Ectodermal cell (in vitro differentiated cells): ENCODE measurements at regions not wholly inside any gene's neighbourhood (a gene's known extent, or its start where the extent isn't known, plus 50 kb on each side); places are given as distances from the start of the nearest gene placed in this dataset.
"Not testable (repeated sequence)": the region's sequence is repeated elsewhere in the genome, so short reads cannot be mapped to it uniquely, and the experiment has no call there.

Source experiments
- H3K27ac ChIP-seq: 2 replicates; pipeline ENCODE4 v1.7.0; 2013; ENCODE audit warnings: mild to moderate bottlenecking, low read depth, low read length; ENCODE audit not compliant: insufficient read depth, poor library complexity, severe bottlenecking
- H3K27me3 ChIP-seq: 2 replicates; pipeline ENCODE4 v1.7.0; 2013; ENCODE audit warnings: mild to moderate bottlenecking, low read length; ENCODE audit not compliant: insufficient read depth, control insufficient read depth, poor library complexity, severe bottlenecking
- H3K36me3 ChIP-seq: one replicate; pipeline ENCODE4 v1.7.0; 2013; ENCODE audit warnings: low read length; ENCODE audit not compliant: control insufficient read depth, insufficient read depth
- H3K4me1 ChIP-seq: one replicate; pipeline ENCODE4 v1.7.0; 2013; ENCODE audit warnings: low read length; ENCODE audit not compliant: control insufficient read depth, insufficient read depth
- H3K4me3 ChIP-seq: 2 replicates; pipeline ENCODE4 v1.7.0; 2013; ENCODE audit warnings: low read depth, low read length, control low read depth; ENCODE audit not compliant: insufficient read depth
- H3K9me3 ChIP-seq: 2 replicates; pipeline ENCODE4 v1.7.0; 2013; ENCODE audit warnings: mild to moderate bottlenecking, low read length, moderate library complexity; ENCODE audit not compliant: control insufficient read depth
- WGBS, 2 experiments: methylation state at CpG; one replicate each; pipeline ENCODE4 v1.1.7; 2013; ENCODE audit warnings: missing lambda C conversion rate in 2 of 2; 5-methylcytosine and 5-hydroxymethylcytosine counted together

GRCh38 chr9:763692-764091 lies 77.8 kb upstream of the DMRT1 start:
- Histone ChIP-seq H3K4me1 (no peaks in the 10 kb centered on the region), H3K4me3 (no peak overlapping the region), H3K36me3 (no peaks in the 10 kb centered on the region), H3K27ac (no peak overlapping the region), H3K27me3 (no peaks in the 10 kb centered on the region), H3K9me3 (no peaks in the 10 kb centered on the region)
- 90 to 93% methylated on average over 5 to 6 of the region's 6 CpGs for WGBS, 2 experiments

GRCh38 chr9:764105-764524 lies 77.4 kb upstream of the DMRT1 start:
- H3K27ac ChIP-seq: no peak overlapping the region
- 54 to 58% methylated on average over 11 to 12 of the region's 12 CpGs for WGBS, 2 experiments
- H3K36me3 ChIP-seq: no peaks in the 10 kb centered on the region
- H3K4me1 ChIP-seq: no peaks in the 10 kb centered on the region
- no peaks in the 10 kb centered on the region for H3K9me3 ChIP-seq
- no peaks in the 10 kb centered on the region for H3K27me3 ChIP-seq
- H3K4me3 ChIP-seq: no peak overlapping the region

- H3K27me3 ChIP-seq: no peaks in the 10 kb centered on the region
- WGBS, 2 experiments: 90 to 98% methylated on average over 2 of the region's 2 CpGs
Measured at GRCh38 chr9:764986-765385, 76.5 kb upstream of the DMRT1 start.

GRCh38 chr9:767061-767561 lies 74.4 kb upstream of the DMRT1 start:
- not testable (repeated sequence) for H3K27me3 ChIP-seq, H3K9me3 ChIP-seq, H3K4me3 ChIP-seq, H3K27ac ChIP-seq, H3K36me3 ChIP-seq, H3K4me1 ChIP-seq
- 93 to 96% methylated on average over 9 of the region's 9 CpGs for WGBS, 2 experiments

More at GRCh38 chr9:764986-765385, 76.5 kb upstream of the DMRT1 start:
- Histone ChIP-seq H3K27ac (no peak overlapping the region), H3K4me1 (no peaks in the 10 kb centered on the region), H3K36me3 (no peaks in the 10 kb centered on the region), H3K9me3 (no peaks in the 10 kb centered on the region), H3K4me3 (no peak overlapping the region)

DNA sequence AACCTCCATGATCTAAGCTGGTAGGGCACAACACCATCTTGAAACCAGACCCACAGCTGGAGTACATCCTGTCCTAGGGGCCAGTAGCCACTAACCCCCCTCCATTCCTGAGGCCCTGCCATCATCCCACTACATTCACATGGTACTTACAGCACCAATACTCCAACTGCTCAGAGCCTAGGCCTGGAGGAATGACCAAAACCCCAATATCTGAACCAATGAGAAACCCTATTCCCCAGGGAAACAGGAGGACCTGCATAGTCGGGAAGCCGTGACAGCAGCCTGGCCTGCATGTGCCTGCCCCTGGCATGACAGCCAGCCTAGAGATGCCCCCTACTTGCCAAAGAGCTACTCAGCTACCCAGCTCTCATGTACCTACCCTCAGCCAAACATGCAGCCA lies 65.4 kb upstream of the DMRT1 start:
- Histone ChIP-seq H3K27ac (no peak overlapping the region), H3K4me3 (no peak overlapping the region), H3K36me3 (no peaks in the 10 kb centered on the region), H3K4me1 (no peaks in the 10 kb centered on the region), H3K27me3 (no peaks in the 10 kb centered on the region), H3K9me3 (no peaks in the 10 kb centered on the region)
- WGBS, 2 experiments: 44 to 46% methylated on average over 2 of the region's 2 CpGs

GRCh38 chr9:777978-778377 lies 63.5 kb upstream of the DMRT1 start:
- Histone ChIP-seq H3K9me3 (no peaks in the 10 kb centered on the region), H3K36me3 (no peaks in the 10 kb centered on the region), H3K4me3 (no peak overlapping the region), H3K4me1 (no peaks in the 10 kb centered on the region), H3K27me3 (no peaks in the 10 kb centered on the region), H3K27ac (no peak overlapping the region)

DNA sequence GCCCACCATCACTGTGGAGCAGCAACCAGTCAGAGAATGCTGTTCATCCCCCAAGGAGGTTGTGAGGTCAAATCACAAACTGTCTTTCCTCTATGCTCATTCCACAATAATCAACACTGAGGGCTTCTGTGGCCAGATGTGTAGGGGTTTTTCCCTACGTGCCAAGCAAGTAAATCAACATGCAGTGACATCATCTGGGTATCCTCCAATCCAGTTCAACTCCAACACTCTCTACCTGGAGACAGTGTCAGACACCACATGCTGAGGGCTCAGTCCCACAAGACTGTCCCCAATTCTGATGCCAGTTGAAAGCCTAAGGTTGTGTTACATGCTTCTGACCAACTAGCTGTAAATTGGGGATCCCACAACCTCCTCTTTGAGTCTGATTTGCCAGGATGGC lies 57.3 kb upstream of the DMRT1 start:
- no peaks in the 10 kb centered on the region for H3K9me3 ChIP-seq
- 45 to 83% methylated on average over 1 of the region's 1 CpG for WGBS, 2 experiments
- no peaks in the 10 kb centered on the region for H3K27me3 ChIP-seq
- H3K4me1 ChIP-seq: no peaks in the 10 kb centered on the region
- no peak overlapping the region for H3K4me3 ChIP-seq
- no peaks in the 10 kb centered on the region for H3K36me3 ChIP-seq
- no peak overlapping the region for H3K27ac ChIP-seq

DNA sequence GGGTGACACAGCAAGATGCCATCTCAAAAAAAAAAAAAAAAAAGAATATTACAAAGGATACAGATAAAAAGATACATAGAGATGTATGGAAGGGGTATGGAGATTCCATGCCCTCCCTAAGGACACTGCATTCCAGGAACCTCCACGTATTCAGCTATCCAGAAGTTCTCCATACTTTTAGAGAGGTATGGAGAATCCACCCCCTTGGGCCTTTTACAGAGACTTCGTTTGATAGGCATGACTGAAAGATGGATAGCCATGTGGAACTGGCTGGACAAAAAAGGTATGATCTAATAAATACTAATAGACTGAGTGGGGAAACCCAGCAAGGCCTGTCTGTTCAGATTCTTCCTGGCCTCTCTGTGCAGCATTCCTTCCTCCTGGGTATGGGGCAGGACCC lies 56.6 kb upstream of the DMRT1 start:
- no peaks in the 10 kb centered on the region for H3K9me3 ChIP-seq
- H3K4me1 ChIP-seq: no peaks in the 10 kb centered on the region
- H3K27me3 ChIP-seq: no peaks in the 10 kb centered on the region
- H3K27ac ChIP-seq: no peak overlapping the region
- WGBS, 2 experiments: 86 to 92% methylated on average over 2 of the region's 2 CpGs
- H3K36me3 ChIP-seq: no peaks in the 10 kb centered on the region
- H3K4me3 ChIP-seq: no peak overlapping the region

DNA sequence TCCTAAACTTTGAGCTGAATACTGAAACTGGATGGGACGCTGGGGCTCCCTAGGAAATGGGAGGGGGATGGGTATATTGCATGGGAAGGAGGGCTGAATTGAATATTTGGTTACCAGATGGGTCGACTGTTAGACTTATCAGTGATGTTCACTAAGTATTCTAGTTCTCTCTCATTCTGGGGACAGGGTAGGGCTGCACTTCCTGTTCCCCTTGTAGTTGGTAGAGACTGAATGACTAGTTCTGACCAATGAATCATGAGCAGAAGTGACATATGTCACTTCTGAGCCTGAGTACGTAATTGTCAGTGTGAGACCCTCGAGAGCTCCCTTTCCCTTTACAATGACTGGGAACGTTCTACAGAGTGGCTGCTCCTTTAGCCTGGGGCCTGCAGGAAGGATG lies 55.5 kb upstream of the DMRT1 start:
- no peaks in the 10 kb centered on the region for H3K27me3 ChIP-seq
- WGBS, 2 experiments: 71 to 73% methylated on average over 5 of the region's 5 CpGs
- H3K9me3 ChIP-seq: no peaks in the 10 kb centered on the region
- H3K4me3 ChIP-seq: no peak overlapping the region
- H3K4me1 ChIP-seq: no peaks in the 10 kb centered on the region
- H3K36me3 ChIP-seq: no peaks in the 10 kb centered on the region
- H3K27ac ChIP-seq: no peak overlapping the region

- Histone ChIP-seq H3K36me3 (no peaks in the 10 kb centered on the region), H3K27me3 (no peaks in the 10 kb centered on the region), H3K4me3 (no peak overlapping the region), H3K9me3 (no peaks in the 10 kb centered on the region), H3K27ac (no peak overlapping the region), H3K4me1 (no peaks in the 10 kb centered on the region)
- 75 to 76% methylated on average over 6 of the region's 6 CpGs for WGBS, 2 experiments
Measured at GRCh38 chr9:786405-786804, 55.1 kb upstream of the DMRT1 start.

- H3K27ac ChIP-seq: no peak overlapping the region
- H3K36me3 ChIP-seq: no peaks in the 10 kb centered on the region
- WGBS, 2 experiments: 94% methylated on average over 6 of the region's 6 CpGs
- no peaks in the 10 kb centered on the region for H3K9me3 ChIP-seq
- H3K27me3 ChIP-seq: no peaks in the 10 kb centered on the region
- no peaks in the 10 kb centered on the region for H3K4me1 ChIP-seq
- no peak overlapping the region for H3K4me3 ChIP-seq
Measured at GRCh38 chr9:788777-789176, 52.7 kb upstream of the DMRT1 start.
